ENCODE measurements at regions not wholly inside any gene's neighbourhood (a gene's known extent, or its start where the extent isn't known, plus 50 kb on each side); places are given as distances from the start of the nearest gene placed in this dataset.

GRCh38 chr9:135227641-135228251 is 140.3 kb downstream of the OLFM1 start:
- TF ChIP-seq ELK1 (IDR thresholded peaks at IDR 0.05; ENCODE audit: low read depth, low read length) (no peak), RNF2 (IDR thresholded peaks at IDR 0.05; ENCODE audit: borderline replicate concordance, low read depth) (no peak), USF2 (IDR thresholded peaks at IDR 0.05) (no peak), EHF (CRISPR knock-in tag; IDR thresholded peaks at IDR 0.05) (no peak)
- H3K9me3 ChIP-seq: no peaks in the 10 kb centered on the region; the same call in 2 of the 3 replicates
- DNase-seq (ENCODE audit: low read depth in 1 of 2, low spot score in 1 of 2): no peak
- H3K4me3 ChIP-seq: no peak overlapping the region
- ChIA-PET CTCF (no interaction called here), POLR2A (no interaction called here)
- no peak overlapping the region for H3K4me2 ChIP-seq
- no peak for FAIRE-seq
- ATAC-seq: no peak
- H3K4me1 ChIP-seq: no peaks in the 10 kb centered on the region
- 32% methylated on average over 14 of the region's 17 CpGs for WGBS (ENCODE audit: missing lambda C conversion rate)
- no peak overlapping the region for H3K27ac ChIP-seq

GRCh38 chr9:135228345-135228982 is 141.0 kb downstream of the OLFM1 start:
- Histone ChIP-seq H3K4me2 (no peak overlapping the region), H3K4me3 (no peak overlapping the region), H3K4me1 (no peaks in the 10 kb centered on the region), H3K27ac (no peak overlapping the region), H3K9me3 (no peaks in the 10 kb centered on the region; the same call in 2 of the 3 replicates)
- ChIA-PET POLR2A (no interaction called here), CTCF (interaction anchor here (0.5 to 1.3 kb wide), 3 partner anchors 140 to 636 kb away, joined by 3 read pairs; no protein-coding TSS in a partner anchor)
- WGBS (ENCODE audit: missing lambda C conversion rate): 36% methylated on average over 18 of the region's 18 CpGs
- ATAC-seq (no peak), DNase-seq (ENCODE audit: low read depth in 1 of 2, low spot score in 1 of 2) (no peak), FAIRE-seq (no peak)
- TF ChIP-seq HDAC2 (IDR thresholded peaks at IDR 0.05) (no peak), BCL3 (IDR thresholded peaks at IDR 0.05) (no peak), CHD4 (IDR thresholded peaks at IDR 0.05; ENCODE audit: borderline replicate concordance) (no peak), CBX8 (IDR thresholded peaks at IDR 0.05) (no peak), NR3C1 (IDR thresholded peaks at IDR 0.05) (no peak), RFX5 (IDR thresholded peaks at IDR 0.05) (no peak), SMC3 (IDR thresholded peaks at IDR 0.05) (no peak), CTCF (IDR thresholded peaks at IDR 0.05) (no peak), ZSCAN20 (CRISPR knock-in tag; IDR thresholded peaks at IDR 0.05) (no peak), RAD21 (conservative IDR thresholded peaks at IDR 0.05 in 1 of 2, IDR thresholded peaks at IDR 0.05 in 1 of 2) (no peak), HEYL (CRISPR knock-in tag; IDR thresholded peaks at IDR 0.05) (no peak), ELK1 (IDR thresholded peaks at IDR 0.05; ENCODE audit: low read depth, low read length) (no peak), ZFP36 (IDR thresholded peaks at IDR 0.05; ENCODE audit: borderline replicate concordance, partially characterized antibody) (no peak), KDM1A (IDR thresholded peaks at IDR 0.05; ENCODE audit: low read depth) (no peak), BHLHE40 (IDR thresholded peaks at IDR 0.05; ENCODE audit: low read depth, low read length) (no peak), HOXB5 (CRISPR knock-in tag; IDR thresholded peaks at IDR 0.05) (no peak), EHMT2 (IDR thresholded peaks at IDR 0.05; ENCODE audit: low read depth) (no peak), NFE2L2 (conservative IDR thresholded peaks at IDR 0.05; ENCODE audit: low read length) (no peak), REST (IDR thresholded peaks at IDR 0.05) (no peak)

All from A549 (cell line).